GM13977 (cell line): ENCODE measurements at regions not wholly inside any gene's neighbourhood (a gene's known extent, or its start where the extent isn't known, plus 50 kb on each side); places are given as distances from the start of the nearest gene placed in this dataset.

ENCODE experiments used
- DNase-seq: peaks from one replicate; pipeline ENCODE4 v3.0.0; 2012; ENCODE audit warnings: low spot score
- in situ Hi-C: fragments of 300-500 bp; cut with MboI; formaldehyde crosslinking; loops from one replicate; pipeline ENCODE4 v1.12.0; 2022; ENCODE audit warnings: low sequenced_read_pairs, low pct_unique_long_range_greater_than_20kb, mixed read lengths, inconsistent platforms; ENCODE audit not compliant: unreplicated experiment
- TF ChIP-seq, protein P1 (sequence below): IDR thresholded peaks from 2 replicates; pipeline ENCODE4 v1.5.1; 2012; ENCODE audit warnings: mild to moderate bottlenecking, control low read depth; ENCODE audit not compliant: insufficient read depth; ENCODE audit errors: extremely low read depth, missing control alignments

DNA sequence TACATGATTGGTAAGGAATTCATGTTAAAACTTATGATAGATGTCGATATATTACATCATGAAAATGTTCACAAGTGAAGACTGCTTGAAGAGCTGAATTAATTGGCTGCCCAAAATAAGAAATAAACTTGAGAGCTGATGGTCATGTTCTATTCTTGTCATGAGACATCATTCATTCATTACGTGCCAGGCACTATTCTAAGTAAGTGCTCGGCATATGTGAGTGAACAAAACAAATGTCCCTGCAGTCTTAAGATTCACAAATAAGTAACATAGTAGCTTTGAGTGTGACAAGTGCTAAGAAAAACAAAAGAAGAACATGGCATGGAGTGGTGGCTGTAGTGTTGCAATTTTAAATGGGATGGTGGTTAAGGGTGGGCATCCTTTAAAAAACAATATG is 329.3 kb downstream of the SUCLA2 start:
- no peak for DNase-seq
- in situ Hi-C loops: no loop called here
- TF ChIP-seq, protein P1, sequence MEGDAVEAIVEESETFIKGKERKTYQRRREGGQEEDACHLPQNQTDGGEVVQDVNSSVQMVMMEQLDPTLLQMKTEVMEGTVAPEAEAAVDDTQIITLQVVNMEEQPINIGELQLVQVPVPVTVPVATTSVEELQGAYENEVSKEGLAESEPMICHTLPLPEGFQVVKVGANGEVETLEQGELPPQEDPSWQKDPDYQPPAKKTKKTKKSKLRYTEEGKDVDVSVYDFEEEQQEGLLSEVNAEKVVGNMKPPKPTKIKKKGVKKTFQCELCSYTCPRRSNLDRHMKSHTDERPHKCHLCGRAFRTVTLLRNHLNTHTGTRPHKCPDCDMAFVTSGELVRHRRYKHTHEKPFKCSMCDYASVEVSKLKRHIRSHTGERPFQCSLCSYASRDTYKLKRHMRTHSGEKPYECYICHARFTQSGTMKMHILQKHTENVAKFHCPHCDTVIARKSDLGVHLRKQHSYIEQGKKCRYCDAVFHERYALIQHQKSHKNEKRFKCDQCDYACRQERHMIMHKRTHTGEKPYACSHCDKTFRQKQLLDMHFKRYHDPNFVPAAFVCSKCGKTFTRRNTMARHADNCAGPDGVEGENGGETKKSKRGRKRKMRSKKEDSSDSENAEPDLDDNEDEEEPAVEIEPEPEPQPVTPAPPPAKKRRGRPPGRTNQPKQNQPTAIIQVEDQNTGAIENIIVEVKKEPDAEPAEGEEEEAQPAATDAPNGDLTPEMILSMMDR: no peak

DNA sequence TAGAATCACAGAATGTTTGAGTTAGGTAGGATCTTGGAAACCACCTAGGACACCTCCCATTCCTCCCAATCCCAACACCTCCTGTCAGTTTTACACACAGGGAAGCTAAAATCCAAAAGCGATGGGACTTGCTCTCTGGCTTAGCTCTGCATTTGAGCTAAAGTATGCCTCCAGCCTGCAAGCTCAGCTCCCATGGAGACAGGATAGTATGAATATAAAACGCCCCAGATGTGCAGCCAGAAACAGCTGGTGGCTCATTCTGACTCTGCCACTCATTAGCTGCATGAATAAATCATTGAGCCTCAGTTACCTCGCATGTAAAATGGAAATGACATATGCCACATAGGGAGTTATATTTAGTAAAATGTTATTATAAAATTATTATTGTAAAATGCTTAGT is 336.0 kb downstream of the SUCLA2 start:
- in situ Hi-C loops: no loop called here
- TF ChIP-seq, protein P1: no peak

DNA sequence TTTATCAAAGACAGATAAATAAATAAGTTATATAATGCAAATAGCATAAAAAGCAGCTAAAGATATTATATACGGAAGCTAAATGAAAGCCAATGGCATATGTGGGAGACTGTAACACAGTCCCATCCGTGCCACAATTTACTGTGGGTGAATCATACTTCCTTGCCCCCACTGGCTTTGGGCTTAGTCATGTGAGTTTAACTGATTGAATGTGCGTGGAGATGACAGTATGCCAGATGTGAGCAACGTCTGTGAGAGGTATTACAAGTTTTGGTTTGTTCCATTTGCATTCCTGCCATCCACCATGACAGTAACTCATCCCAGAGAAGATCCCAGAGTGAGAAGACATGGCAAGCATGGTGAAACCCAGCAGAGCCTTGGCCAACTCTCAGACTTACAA is 340.0 kb downstream of the SUCLA2 start:
- no peak for DNase-seq
- TF ChIP-seq, protein P1: no peak
- in situ Hi-C loops: no loop called here

More for the DNA sequence above, 336.0 kb downstream of the SUCLA2 start:
- DNase-seq: no peak

DNA sequence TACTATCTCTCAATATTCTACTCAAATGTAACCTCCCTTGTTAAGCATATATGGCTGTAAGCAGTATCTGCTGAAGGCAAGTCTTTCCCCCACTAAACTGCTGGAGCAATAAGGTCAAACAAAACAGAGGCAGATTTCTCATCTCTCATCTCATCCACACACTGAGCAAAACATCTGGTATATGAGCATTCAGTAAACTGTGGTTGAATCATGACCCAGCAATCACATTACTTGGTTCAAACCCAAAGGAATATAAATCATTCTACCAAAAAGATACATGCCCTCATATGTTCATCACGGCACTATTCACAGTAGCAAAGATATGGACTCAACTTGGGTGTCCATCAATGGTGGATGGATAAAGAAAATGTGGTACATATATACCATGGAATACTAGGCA is 344.4 kb downstream of the SUCLA2 start:
- TF ChIP-seq, protein P1: no peak
- in situ Hi-C loops: no loop called here
- no peak for DNase-seq

DNA sequence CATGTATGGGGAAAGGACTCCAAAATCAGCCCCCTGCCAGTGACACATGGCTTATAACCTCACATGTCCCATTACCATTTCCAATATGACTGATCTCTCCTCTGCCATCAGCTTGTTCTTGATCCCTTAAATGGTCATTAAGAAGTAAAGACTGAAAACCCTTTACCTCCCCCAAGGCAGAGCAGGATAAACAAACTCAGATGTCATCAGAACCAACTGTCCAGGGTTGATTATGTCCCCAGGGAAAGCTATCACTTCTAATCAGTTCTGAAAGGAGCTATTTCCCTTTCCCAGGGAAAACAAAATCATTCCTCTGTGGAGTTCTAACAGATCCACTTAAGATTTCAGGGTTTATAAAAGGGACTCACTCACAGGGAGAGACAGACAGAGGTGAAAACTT is 350.9 kb downstream of the SUCLA2 start:
- TF ChIP-seq, protein P1: no peak
- in situ Hi-C loops: no loop called here

DNA sequence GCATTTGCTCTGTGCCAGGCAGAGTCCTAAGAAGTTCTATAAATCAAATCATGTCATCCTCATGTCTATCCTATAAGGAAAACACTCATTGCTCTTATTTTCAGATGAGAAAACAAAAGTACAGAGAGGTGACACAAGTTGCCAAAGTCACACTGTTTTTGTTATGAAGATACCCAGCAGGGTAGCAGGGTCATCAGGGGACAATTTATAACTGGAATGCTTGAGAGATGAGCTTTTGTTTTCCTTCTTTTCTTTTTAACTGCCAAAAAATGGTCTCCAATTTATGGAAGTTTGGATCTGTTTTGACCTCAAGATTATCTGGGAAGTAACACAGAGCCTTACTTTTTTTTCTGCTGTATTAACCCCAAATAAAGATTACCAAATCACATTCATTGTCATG is 354.1 kb downstream of the SUCLA2 start:
- DNase-seq: no peak
- TF ChIP-seq, protein P1: no peak
- in situ Hi-C loops: no loop called here

More for the DNA sequence above, 350.9 kb downstream of the SUCLA2 start:
- no peak for DNase-seq

DNA sequence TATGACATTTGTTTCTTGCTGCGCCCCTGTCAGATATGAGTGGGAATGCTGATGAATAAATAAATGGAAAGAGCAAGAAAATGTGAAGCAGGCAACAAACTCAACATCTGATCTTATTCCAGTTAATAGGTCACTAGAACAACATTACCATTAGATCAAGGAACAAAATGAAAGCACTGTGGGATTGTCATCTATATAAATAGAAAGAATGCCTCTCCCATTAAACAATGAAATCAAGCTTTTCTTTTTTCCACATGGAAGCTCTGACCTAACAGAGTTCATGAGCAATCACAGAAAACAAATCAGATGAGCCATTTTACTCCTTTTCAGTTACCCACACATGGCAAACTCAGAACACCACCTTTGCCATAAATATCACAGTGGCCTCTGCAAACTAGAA is 354.8 kb downstream of the SUCLA2 start:
- TF ChIP-seq, protein P1: no peak
- no peak for DNase-seq
- in situ Hi-C loops: no loop called here
